Neuronal stem cell (in vitro differentiated cells): ENCODE measurements at regions not wholly inside any gene's neighbourhood (a gene's known extent, or its start where the extent isn't known, plus 50 kb on each side); places are given as distances from the start of the nearest gene placed in this dataset.

ENCODE experiments used
- DNase-seq: peaks from one replicate; pipeline ENCODE4 v3.0.0-alpha.2; 2013; ENCODE audit warnings: low spot score
- H2AFZ ChIP-seq: one replicate; pipeline ENCODE4 v1.6.1; 2013; ENCODE audit warnings: mild to moderate bottlenecking, low read length, inconsistent platforms
- H2AK5ac ChIP-seq: 2 replicates; pipeline ENCODE4 v1.6.1; 2013; ENCODE audit warnings: low read depth, mild to moderate bottlenecking, inconsistent platforms, low read length, moderate library complexity, mixed read lengths
- H2BK120ac ChIP-seq: 2 replicates; pipeline ENCODE4 v1.6.1; 2013; ENCODE audit warnings: low read depth, mild to moderate bottlenecking, inconsistent platforms, low read length, moderate library complexity, mixed read lengths
- H2BK12ac ChIP-seq: one replicate; pipeline ENCODE4 v1.6.1; 2013; ENCODE audit warnings: low read length, inconsistent platforms
- H2BK15ac ChIP-seq: 2 replicates; pipeline ENCODE4 v1.6.1; 2013; ENCODE audit warnings: mild to moderate bottlenecking, low read length, inconsistent platforms, mixed read lengths
- H2BK5ac ChIP-seq: one replicate; pipeline ENCODE4 v1.6.1; 2013; ENCODE audit warnings: inconsistent platforms, mild to moderate bottlenecking, low read length, moderate library complexity
- H3K14ac ChIP-seq: one replicate; pipeline ENCODE4 v1.6.1; 2013; ENCODE audit warnings: low read length, inconsistent platforms
- H3K18ac ChIP-seq: 2 replicates; pipeline ENCODE4 v1.6.1; 2013; ENCODE audit warnings: low read length, inconsistent platforms
- H3K23ac ChIP-seq: 2 replicates; pipeline ENCODE4 v1.6.1; 2013; ENCODE audit warnings: low read depth, mild to moderate bottlenecking, mixed read lengths, low read length, inconsistent platforms; ENCODE audit not compliant: poor library complexity
- H3K27ac ChIP-seq: replicated peaks from 3 replicates; pipeline ENCODE4 v1.5.1; 2013; ENCODE audit warnings: low read length, inconsistent platforms
- H3K27me3 ChIP-seq, 3 experiments: 2 replicates each; pipeline ENCODE4 v1.6.1; 2013; ENCODE audit warnings: low read length in 3 of 3, mild to moderate bottlenecking in 2 of 3, inconsistent platforms in 1 of 3, low read depth in 1 of 3, mixed read lengths in 1 of 3, moderate library complexity in 1 of 3; ENCODE audit not compliant: control insufficient read depth in 3 of 3, insufficient read depth in 3 of 3
- H3K36me3 ChIP-seq, 2 donors: replicated peaks in 1 of 2; 2 replicates each; pipeline ENCODE4 v1.6.1; 2013; ENCODE audit warnings: low read length in 2 of 2; ENCODE audit not compliant: control insufficient read depth in 2 of 2, insufficient read depth in 2 of 2
- H3K4ac ChIP-seq: 2 replicates; pipeline ENCODE4 v1.6.1; 2013; ENCODE audit warnings: inconsistent platforms, mild to moderate bottlenecking, low read length, moderate library complexity
- H3K4me1 ChIP-seq, 2 donors: 1 replicate in 1 of 2; 2 replicates in 1 of 2; pipeline ENCODE4 v1.6.1; 2013; ENCODE audit warnings: low read length in 2 of 2, low read depth in 1 of 2; ENCODE audit not compliant: control insufficient read depth in 2 of 2, insufficient read depth in 1 of 2
- H3K4me2 ChIP-seq: one replicate; pipeline ENCODE4 v1.6.1; 2013; ENCODE audit warnings: mild to moderate bottlenecking, low read length, inconsistent platforms; ENCODE audit not compliant: insufficient read depth, poor library complexity, severe bottlenecking
- H3K4me3 ChIP-seq, 2 donors: 2 replicates each; pipeline ENCODE4 v1.5.1; 2013; ENCODE audit warnings: low read length in 2 of 2, mild to moderate bottlenecking in 2 of 2, inconsistent platforms in 1 of 2, moderate library complexity in 1 of 2
- H3K79me1 ChIP-seq: one replicate; pipeline ENCODE4 v1.6.1; 2013; ENCODE audit warnings: low read depth, mild to moderate bottlenecking, inconsistent platforms, low read length, moderate library complexity
- H3K9ac ChIP-seq: one replicate; pipeline ENCODE4 v1.6.1; 2013; ENCODE audit warnings: mild to moderate bottlenecking, low read depth, low read length, inconsistent platforms; ENCODE audit not compliant: poor library complexity
- H3K9me3 ChIP-seq, 2 donors: replicated peaks in 1 of 2; 2 replicates each; pipeline versions ENCODE3 to v1.6.1; 2013; ENCODE audit warnings: low read length in 2 of 2, mild to moderate bottlenecking in 2 of 2, inconsistent platforms in 1 of 2, low read depth in 1 of 2, mixed read lengths in 1 of 2, moderate library complexity in 1 of 2; ENCODE audit not compliant: control insufficient read depth in 2 of 2, insufficient read depth in 1 of 2
- H4K8ac ChIP-seq: one replicate; pipeline ENCODE4 v1.6.1; 2013; ENCODE audit warnings: low read depth, mild to moderate bottlenecking, inconsistent platforms, low read length, moderate library complexity
- H4K91ac ChIP-seq: one replicate; pipeline ENCODE4 v1.6.1; 2013; ENCODE audit warnings: low read length, low read depth, mild to moderate bottlenecking, inconsistent platforms; ENCODE audit not compliant: poor library complexity
- WGBS, 2 donors: extraction: QIAGEN DNeasy Blood & Tissue Kit; methylation state at CpG; one replicate each; pipeline ENCODE4 v1.1.7; 2013; ENCODE audit warnings: missing lambda C conversion rate in 2 of 2, mixed read lengths in 1 of 2; ENCODE audit not compliant: insufficient read length in 2 of 2, insufficient replicate concordance in 1 of 2; ENCODE audit errors: extremely low coverage in 2 of 2; 5-methylcytosine and 5-hydroxymethylcytosine counted together

- Histone ChIP-seq H2BK120ac (no peak overlapping the region), H3K23ac (no peak overlapping the region), H3K4me1 (peaks cover 11 to 72% of the 10 kb centered on the region in 2 donors), H3K18ac (no peak overlapping the region), H3K4ac (no peak overlapping the region), H2BK12ac (no peak overlapping the region), H3K27ac (no peak overlapping the region), H3K27me3 (no peaks in the 10 kb centered on the region), H3K4me3 (no peak overlapping the region), H2BK5ac (no peak overlapping the region), H3K14ac (no peak overlapping the region), H3K9ac (no peak overlapping the region), H3K36me3 (no peaks in the 10 kb centered on the region), H3K9me3 (no peaks in the 10 kb centered on the region), H4K91ac (no peak overlapping the region), H2AFZ (no peak overlapping the region), H4K8ac (no peak overlapping the region), H2AK5ac (no peak overlapping the region), H3K4me2 (no peak overlapping the region), H3K79me1 (no peaks in the 10 kb centered on the region), H2BK15ac (no peak overlapping the region)
- no peak for DNase-seq
- no CpG with 5 or more reads among the region's 41 CpGs for WGBS, 2 donors
Measured at GRCh38 chr1:30807318-30808066, 49.9 kb upstream of the LAPTM5 start.
